HL-60 (cell line): ENCODE measurements at regions not wholly inside any gene's neighbourhood (a gene's known extent, or its start where the extent isn't known, plus 50 kb on each side); places are given as distances from the start of the nearest gene placed in this dataset.

ENCODE experiments used
- DNase-seq, 2 experiments: peaks; one replicate each; pipeline ENCODE4 v3.0.0-alpha.2; 2010 to 2020; ENCODE audit warnings: low read depth in 1 of 2, low spot score in 1 of 2
- H3K27ac ChIP-seq: fragments of 250-450 bp; sonication (Bioruptor Pico); replicated peaks from 2 replicates; pipeline ENCODE4 v1.5.1; 2020; ENCODE audit warnings: mild to moderate bottlenecking, moderate library complexity
- H3K27me3 ChIP-seq: fragments of 250-450 bp; sonication (Bioruptor Pico); 2 replicates; pipeline ENCODE4 v1.5.1; 2021; ENCODE audit warnings: mild to moderate bottlenecking, moderate library complexity; ENCODE audit not compliant: insufficient read depth, poor library complexity, severe bottlenecking
- H3K4me3 ChIP-seq: replicated peaks from 2 replicates; pipeline ENCODE4 v1.5.1; 2011; ENCODE audit warnings: mild to moderate bottlenecking, control low read depth, low read length; ENCODE audit not compliant: insufficient read depth
- CTCF ChIP-seq: IDR thresholded peaks from one replicate; pipeline ENCODE4 v1.5.1; 2011; ENCODE audit warnings: low read length, control low read depth, inconsistent platforms; ENCODE audit not compliant: insufficient read depth
- GABPA ChIP-seq: IDR thresholded peaks from 2 replicates; pipeline ENCODE4 v1.6.1; 2012; ENCODE audit warnings: low read depth
- POLR2AphosphoS5 ChIP-seq: IDR thresholded peaks from 2 replicates; pipeline ENCODE4 v1.6.1; 2012; ENCODE audit warnings: low read depth
- REST ChIP-seq: IDR thresholded peaks from 2 replicates; pipeline ENCODE4 v1.6.1; 2012; ENCODE audit warnings: low read depth; ENCODE audit not compliant: insufficient replicate concordance
- SPI1 ChIP-seq: IDR thresholded peaks from 2 replicates; pipeline ENCODE4 v1.6.1; 2012; ENCODE audit warnings: low read depth, mild to moderate bottlenecking, borderline replicate concordance

DNA sequence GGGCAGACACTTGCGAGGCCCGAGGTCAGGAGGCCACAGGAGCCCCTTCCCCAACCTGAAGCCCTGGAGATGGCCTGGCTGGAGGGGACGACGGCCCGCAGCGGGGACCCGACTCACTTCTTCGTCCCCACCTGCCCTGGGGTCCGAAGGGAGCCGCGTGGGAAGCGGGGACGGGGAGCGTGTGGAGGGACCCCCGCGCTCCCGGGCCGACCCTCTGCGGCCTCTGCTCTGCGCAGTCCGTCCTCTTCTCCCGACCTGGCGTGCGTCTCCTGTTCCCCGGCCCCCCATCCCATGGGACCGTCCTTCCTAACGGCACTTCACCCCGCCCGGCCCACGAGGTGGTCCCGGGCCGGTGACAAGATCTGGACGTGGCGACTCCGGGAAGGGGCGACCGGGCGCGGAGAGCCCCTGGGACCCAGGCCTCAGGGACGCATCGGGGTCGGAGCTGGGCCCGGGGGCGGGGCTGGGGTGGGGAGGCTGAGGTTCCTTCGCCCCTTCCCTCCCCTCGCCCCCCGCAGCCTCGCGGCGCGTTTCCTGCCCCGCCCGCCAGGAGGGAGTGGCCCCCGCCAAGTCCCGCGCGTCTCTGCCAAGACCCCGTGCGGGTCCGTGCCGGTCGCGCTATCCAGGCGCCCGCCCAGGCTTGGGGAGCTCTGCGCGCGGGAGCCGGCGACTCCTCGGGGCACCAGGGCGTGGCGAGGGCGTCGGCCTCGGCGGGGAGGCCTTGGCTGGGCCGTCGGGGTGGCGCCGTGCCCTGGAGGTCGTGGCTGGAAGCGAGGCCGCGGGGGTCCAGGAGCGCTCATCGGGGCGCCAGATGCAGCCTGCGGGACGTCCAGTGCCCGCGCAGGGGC is 97.1 kb downstream of the TNFAIP2 start:
- DNase-seq: no peak
- Histone ChIP-seq H3K27ac (no peak overlapping the region), H3K4me3 (no peak overlapping the region), H3K27me3 (no peaks in the 10 kb centered on the region)
- no peak for TF ChIP-seq REST

DNA sequence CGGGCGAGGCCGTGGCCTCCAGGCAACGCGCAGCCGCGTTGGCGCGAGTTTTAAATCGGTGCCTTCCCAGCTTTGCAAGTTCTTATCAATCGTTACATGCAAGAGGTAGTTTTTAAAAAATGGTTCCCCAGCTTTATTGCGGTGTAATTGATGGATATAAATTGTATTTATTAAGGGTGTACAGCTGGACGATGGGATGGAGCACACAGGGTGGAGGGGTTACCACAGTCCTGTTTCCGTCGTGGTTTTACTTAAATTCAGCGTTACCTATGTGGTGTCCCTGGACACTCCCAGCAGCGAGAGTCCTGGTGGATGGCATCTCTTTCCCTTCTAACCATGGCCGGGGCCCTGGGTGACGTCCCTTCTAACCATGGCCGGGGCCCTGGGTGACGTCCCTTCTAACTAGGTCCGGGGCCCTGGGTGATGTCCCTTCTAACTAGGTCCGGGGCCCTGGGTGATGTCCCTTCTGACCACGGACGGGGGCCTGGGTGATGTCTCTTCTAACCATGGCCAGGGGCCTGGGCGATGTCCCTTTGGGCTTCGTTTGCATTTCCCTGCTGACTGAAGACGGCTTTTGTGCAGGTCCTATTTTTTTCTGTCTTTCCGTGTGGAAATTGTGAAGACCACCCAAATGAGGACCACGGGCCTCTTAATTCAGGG is 97.9 kb downstream of the TNFAIP2 start:
- Histone ChIP-seq H3K27ac (no peak overlapping the region), H3K27me3 (no peaks in the 10 kb centered on the region), H3K4me3 (no peak overlapping the region)
- TF ChIP-seq SPI1 (no peak), REST (no peak), GABPA (no peak), CTCF (no peak), POLR2AphosphoS5 (no peak)
- no peak for DNase-seq

- no peak for DNase-seq
- H3K4me3 ChIP-seq: no peak overlapping the region
- H3K27me3 ChIP-seq: no peaks in the 10 kb centered on the region
- no peak overlapping the region for H3K27ac ChIP-seq
- TF ChIP-seq REST (no peak), SPI1 (no peak), CTCF (no peak), POLR2AphosphoS5 (no peak), GABPA (no peak)
These were observed 98.6 kb downstream of the TNFAIP2 start for GRCh38 chr14:103221781-103222358.
